ENCODE measurements at regions not wholly inside any gene's neighbourhood (a gene's known extent, or its start where the extent isn't known, plus 50 kb on each side); places are given as distances from the start of the nearest gene placed in this dataset.

DNA sequence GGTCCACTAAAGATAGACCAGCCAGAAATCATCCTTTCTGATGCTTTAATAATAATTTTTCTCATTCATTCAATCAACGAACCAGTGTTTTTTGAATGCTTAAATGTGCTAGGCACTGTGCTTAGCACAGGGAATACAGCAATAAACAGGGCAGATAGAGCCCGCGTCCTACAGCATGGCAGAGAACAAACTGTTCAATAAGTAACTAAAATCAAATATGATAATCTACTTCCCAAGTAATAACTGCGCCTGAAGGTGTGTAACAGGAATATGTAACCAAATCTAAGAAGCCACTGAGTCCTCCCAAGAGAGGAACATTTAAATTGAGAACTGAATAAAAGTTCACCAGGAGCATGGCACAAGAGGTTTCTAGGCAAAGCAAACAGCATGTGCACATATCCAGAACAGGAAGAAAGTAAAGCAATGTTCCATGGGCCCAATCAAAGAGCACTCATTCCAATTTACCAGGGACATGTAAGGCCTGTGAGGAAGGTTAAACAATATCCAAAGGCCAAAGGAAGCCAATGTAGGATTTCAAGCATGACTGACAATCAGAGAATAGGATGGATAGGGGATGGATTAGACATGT, 311.0 kb upstream of the RARB start:
- no peak for DNase-seq

DNA sequence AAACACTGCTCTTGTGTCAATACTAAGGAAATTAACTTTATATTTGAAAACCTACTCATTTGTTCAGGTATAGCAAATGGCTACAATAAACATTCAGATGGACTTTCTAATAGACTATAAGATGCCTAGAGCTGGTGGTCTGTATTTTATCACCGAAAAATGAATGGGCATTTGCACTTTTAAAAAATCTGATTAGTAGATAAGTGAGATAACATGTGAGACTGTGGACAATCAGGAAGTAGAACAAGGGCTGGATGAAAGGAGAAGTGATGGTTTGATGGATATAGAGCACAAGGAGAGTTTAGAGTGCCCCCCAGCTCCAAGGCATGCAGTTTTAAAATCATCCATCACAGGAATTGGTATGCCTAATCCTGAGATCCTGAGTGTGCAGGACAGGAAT, 308.4 kb upstream of the RARB start:
- DNase-seq, result no peak

DNA sequence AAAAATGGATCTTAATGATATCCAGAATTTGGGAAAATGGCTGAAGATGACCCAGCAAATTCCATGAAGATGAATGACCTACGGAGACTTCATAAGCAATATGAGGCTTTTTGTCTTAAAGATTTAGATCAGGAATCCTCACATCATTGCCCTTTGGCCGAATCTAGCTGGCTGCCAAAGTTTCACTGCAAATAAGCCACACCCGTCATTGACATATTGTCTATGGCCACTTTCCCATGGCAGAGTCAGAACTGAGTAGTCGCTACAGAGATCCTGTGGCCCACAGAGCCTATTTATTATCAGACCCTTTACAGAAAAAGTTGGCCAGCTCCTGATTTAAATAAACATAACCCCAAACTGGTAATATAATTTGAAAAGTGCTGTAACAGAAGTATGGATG, 307.4 kb upstream of the RARB start:
- DNase-seq, result no peak

DNA sequence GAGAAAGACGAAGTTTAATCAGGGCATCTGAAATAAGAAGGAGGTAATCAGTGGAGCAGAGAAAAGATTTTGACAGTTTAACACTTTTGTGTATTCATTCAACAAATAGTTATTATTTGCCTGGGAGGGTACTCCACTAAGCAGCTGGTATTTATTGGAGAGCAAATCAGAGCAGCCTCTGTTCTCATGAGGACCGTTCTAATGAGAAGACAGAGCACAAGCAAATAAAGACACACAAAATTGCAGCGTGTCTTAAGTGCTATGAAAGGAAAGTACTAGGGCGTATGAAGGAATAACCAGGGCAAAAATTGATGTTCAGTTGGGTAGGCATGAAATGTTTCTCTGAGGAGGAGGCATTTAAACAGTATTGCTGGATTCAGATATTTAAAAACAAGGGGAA, 302.9 kb upstream of the RARB start:
- DNase-seq, result no peak

DNA sequence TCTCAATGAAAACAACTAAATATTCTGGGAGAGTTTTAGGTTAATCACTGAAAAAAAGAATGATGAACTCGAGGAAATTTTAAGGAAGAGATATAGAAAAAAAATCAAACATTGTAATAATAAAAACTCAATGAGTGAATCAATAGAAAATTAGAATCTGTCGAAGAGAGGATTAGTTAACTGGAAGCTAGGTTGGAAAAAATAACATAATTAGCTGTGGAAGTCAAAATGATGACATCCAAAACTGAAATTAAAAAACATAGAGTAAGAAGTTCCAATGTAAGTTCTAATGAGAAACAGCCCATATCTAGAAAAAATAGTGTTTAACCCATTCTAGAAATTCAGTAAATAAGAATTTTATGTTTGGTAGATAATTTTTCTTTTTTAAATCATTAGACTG, 299.3 kb upstream of the RARB start:
- DNase-seq, result no peak

DNA sequence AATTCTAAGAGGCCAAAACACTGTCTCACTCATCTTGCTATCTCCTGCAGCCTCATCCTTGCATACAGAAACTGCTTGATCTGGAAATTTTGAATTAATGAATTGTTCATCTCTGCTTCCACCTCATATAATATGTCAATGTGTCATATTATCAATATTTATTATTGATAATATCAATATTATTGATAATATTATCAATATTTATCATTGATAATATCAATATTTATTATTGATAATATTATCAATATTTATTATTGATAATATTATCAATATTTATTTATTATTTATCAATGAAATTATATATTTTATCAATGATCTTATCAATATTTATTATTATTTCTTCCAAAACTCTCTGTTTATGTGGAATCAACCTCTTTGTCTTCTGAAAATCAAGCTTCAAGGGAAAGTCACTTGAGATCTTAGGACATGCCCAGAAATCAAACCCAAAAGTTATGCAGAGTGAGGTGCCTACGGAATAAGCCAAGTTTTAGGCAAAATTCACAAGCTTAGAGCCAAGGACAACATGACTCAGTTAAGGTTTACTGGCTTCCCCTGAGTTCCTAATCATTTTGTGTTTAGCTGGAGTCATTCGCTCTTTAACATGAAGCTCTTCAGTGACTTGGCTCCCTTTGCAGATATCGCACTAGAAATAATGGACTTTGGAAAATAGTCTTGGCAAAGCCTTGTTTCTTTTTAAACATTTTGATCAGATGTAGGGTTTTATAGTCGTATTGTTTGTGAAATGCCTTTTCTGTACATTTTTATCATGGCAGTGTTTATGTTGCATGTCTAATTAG, 297.1 kb upstream of the RARB start:
- DNase-seq, result no peak

DNA sequence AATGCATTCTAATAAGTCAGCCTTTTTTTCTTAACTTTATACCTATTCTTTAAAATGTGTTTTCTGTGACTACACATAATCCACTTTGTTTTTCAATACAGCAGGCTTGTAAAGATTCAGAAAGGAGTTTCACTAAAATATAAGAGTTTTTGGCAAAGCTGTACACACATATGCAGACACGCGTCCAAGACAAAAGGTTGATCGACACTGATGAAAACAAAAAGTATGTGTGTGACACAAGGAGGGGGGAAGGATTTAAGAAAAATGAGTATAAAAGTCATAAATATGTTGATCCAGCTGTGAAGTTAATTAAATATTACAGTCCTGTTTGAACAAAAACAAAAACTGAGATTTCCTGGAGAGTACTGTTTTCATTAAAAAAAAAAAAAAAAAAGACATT, 294.5 kb upstream of the RARB start:
- DNase-seq, result no peak

DNA sequence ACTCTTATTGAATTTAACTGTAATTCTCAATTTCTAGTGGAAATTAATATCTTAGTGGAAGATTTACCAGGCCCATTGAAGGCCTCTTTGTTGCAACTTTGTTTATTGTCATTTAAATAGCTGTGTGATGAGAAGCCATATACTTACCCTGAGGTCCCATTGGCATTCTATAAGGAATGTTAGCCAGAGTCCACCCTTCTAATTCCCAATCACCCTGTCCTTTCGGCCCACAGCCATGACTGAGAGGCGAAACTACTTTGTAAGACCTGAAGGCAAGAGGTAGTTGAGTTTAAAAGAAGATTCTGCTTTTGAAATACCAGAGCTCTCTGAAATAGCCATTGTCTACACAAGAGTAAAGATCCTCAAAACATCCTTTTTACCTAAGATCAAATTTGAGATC, 290.5 kb upstream of the RARB start:
- no peak for DNase-seq

DNA sequence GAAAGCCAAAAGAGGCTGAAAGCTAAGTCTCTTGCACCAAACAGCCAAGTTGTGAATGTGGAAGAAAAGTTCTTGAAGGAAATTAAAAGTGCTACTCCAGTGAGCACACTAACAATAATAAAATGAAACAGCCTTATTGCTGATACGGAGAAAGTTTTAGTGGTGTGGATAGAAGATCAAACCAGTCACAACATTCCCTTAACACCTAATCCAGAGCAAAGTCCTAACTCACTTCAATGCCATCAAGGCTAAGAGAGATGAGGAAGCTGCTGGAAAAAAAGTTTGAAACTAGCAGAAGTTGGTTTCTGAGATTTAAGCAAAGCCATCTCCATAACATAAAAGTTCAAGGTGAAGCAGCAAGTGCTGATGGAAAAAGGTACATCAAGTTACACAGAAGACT, 288.8 kb upstream of the RARB start:
- DNase-seq, result no peak

DNA sequence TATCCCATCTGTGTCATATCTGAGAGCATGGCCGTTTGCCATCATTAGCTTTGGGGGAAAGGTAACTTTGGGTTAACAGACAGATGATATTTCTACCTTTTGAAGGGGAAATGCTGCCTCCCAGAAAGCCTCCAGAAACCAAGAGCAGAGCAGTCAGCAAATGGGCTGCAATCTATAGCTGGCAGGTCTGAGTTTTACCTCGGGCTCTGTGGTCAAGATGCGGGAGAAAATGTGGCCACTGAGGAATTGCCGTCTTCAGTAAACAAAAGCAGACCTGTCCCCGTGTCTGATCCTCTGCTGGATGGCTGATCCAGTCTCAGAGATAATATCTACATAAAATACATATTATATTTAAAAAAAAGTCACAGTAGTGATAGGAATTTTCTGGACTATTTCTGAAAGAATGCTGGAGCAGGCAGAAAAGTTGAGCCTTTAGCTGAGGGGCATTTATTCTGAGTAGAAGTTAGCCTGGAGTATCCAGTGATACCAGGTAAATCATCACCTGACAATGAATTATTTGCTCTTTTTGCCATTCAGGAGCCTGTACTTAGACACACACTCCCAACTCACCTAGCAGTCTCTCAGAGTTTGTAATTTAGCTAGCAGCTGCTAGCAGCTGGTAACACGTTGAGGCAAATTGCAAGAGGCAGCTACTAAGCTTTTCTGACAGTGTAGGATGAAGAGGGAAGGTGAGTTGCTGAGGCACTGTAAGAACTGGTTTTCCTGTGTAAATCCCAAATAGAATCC, 285.3 kb upstream of the RARB start:
- DNase-seq, result no peak

DNA sequence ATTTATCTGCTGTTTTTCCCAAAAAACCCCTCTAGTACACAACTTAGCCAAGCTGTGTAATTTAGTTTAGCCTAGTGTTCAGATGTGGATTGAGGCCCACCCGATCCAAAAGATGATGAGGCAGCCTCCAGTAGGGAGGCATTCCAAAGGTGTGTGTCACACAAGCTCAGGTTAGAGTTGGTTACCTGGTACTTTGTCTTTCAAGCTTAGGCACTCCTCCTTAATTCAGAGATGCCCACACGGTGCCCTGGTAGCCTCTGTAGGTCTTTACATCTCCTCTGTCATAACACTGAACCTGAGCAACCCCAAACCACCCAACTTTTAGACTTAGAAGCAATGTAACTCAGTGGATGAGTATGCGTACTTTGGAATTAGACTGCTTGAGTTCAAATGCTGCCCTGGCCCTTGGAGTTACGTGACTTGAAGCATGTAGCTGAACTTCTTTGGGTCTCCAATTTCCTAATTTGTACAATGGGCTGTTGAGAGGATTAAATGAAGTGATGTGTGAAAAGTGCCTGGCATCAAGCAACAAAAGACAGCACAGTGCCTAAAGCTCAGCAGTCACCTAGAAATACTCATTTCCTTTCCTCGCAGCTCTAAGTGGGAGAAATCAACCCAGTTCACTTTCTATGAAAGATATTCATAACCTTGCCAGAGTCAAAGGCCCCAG, 284.6 kb upstream of the RARB start:
- DNase-seq, result no peak

DNA sequence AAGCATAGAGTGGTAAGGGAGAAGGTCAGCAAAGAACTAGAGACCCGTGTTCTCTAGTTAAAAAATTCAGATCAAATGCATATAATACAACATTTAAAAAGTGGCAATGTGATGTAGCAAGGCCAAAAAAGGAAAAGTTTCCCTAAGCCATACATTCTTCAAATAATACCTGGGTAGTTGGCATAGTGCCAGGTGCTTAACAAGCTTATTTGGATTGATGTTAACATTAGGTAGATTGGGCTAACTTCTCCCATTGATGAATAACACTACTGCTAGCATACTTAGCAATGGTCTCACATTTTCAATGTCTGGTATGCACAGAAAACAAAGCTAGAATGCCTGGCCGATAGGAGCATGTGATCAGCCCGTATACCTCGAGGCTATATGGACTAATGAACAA, 283.6 kb upstream of the RARB start:
- DNase-seq, result no peak

DNA sequence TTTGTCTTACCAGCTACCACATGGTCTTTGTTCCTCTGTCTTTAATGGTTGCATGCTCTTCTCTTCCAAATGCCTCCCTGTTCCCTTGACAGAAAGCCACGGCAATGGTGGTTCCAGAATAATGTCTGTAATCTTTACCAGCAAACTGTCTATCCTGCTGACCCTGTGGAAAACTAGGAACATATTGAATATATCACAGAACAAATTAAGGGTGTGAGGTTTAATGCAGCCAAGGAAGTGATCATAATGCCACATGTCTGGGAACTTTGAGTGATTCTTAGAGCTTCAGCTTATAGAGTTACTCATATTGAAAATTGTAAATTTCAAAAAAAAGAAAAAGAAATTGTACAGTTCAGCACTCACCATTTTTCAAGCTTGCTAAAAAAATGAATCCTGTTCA, 282.9 kb upstream of the RARB start:
- DNase-seq, result no peak

DNA sequence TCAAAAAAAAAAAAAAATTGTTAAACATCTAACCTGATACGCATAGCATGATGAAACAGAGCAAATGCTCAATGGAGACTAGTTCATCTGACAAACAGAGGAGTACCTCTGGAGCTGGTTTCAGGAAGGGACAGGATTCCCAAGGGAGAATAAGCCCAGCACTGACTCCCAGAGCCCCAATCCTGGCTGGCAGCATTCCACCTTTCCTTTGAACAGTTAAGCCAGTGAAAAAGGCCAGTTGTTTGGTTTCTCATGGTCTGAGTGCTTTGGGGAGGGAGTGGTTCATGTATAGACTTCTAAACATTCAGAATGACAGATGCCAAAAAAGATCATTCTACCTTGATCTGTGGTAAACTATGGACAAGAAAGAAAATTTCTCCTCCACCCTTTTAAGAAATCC, 277.9 kb upstream of the RARB start:
- no peak for DNase-seq

DNA sequence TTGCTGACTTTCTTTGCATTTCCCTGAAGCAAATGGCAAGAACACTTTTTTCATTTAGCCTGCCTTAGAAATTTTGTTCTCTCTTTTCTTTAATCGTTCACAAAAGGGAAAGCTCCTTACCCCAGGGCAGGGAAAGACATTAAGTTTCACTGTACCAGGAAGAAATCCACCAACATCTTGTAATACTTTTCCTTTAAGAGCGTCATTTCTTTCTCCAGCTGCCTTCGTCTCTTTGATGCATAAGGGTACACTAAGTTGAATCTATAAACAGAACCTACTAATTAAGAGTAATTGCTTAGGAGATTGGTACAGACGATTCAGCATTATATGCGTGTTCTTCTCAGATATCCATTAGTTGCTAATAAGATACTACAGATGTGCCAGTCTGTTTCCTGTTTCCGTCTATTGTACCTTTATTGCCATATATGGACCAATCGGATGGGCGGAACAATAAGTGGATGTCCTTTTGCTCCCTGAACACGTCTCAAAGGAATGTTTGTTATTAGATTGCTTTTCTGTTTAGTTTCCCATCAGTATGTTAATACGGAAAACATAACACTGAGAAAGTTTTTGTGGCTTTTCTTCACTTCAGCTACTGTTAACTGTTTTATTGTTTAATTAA, 276.7 kb upstream of the RARB start:
- DNase-seq, result no peak

DNA sequence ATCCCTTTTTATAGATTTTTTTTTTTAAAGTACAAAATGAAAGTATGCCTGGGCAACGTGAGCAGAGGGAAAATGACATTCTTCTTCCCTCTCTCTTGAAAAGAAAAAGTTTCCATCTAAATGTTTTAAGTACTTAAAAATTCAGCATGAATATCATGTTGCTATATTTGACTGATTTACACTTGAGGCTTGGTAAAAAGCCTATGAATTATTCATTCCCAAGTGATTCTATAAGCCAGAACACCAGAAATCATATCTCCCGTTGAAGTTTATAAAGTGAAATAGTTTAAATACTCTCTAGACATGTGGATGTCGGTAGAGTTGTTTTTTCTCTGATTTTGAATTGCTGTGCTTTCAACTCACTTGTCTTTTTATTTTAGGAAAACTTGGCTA, 276.2 kb upstream of the RARB start:
- no peak for DNase-seq

DNA sequence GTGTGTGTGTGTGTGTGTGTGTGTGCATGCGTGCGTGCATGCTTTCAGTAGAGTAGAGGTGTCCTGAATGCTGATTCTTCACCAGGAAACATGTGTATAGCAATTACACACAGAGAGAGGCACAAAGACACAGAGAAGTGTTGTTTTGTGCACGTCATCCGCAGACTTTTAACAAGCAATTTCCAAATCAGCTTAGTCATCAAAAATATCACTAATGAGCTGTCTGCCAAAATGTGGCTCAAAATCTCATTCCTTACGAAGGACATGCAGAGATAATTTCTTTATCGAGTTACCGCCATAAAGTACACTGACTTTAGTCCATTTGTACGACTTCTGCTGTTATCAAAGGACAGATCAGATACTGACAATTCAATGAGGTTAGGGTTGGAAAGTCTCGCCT, 274.9 kb upstream of the RARB start:
- DNase-seq, result no peak

DNA sequence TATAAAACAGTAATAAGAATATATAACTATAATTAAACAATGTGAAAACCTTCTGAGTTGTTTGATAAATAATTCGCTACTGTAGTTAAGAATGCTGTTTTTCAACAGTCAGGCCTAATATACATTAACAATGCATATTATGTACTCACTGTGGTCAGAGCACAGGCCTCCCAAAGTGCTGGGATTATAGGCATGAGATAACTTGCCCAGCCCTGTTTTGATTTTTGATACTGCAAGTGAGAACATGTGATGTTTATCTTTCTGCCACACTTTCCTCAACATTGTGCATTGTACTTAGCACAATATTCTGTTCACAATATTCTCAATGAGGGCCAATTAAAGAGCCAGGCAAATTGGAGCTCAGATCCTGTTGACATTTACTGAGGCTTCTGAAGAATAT, 274.5 kb upstream of the RARB start:
- DNase-seq, result no peak

DNA sequence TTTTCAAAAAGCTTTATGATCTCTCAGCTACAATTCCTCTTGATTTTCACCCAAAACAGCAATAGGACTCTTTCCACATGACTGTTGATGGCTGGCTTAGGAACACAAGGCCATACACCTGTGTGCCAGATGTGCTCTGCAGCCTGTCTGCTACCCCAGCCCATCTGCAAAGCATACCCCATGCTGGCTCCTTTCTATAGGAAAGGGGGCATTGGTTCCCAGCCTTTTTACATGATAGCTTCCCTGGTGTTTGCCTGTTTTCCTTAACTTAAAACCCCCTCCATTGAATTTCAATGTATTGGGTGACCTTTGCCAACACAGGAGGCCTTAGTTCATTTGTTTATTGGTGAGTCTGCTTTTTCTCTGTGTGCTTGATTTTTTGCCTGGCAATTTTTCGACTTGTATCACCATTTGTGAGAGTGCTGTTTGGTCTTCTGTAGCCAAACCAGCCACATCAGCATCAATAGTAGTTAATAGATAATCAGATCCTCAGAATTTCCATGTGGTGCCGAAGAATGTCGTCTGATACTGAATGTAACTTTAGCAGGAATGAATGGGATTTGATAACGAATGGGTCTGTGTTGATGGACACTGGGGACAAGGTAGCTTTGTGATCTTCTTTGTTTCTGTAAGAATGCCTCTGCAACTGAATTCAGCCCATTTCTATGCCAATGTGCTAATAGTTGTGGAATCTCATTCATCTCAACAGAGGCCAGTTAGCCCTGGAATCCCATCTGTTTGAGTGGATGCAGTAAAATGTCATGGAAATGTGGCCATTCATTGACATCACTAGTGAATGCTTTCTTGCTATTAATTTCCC, 272.2 kb upstream of the RARB start:
- DNase-seq, result no peak

DNA sequence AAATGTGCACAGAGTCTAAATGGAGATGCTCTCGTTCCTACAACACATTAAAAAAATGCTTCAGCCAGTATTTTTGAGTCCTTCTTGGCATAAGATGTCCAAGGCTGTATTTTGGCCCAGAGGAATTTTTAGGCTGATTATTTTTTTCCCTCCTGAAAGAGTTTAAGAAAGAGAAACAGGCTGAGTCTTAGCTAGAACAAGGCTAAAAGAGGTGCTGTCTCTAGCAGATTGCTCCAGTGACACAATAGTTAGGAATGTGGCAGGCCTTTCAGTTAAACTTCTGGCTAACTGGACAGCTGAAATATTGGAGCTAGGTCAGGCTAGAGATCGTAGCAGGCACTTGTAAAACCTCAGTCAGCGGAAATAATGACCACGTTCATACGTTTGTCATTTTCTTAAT, 271.4 kb upstream of the RARB start:
- DNase-seq, result no peak

DNA sequence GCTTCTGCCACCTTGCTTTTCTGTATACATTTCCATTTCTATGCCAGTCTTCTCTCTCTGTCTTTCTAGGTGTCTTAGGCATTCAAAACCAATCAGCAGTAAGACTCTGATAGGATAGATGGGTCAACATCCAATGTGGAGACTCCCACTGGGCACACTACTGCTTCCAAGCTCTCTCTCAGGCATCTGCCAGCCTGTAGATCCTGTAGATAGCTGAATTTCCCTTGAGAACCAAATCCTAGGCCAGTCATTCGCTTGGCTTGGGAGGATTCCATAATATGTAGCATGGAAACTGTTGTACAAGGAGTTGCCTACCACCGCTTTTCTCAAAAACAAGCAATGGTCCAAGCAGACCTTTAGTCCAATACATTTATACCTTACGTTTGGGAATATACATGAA, 262.8 kb upstream of the RARB start:
- no peak for DNase-seq

DNA sequence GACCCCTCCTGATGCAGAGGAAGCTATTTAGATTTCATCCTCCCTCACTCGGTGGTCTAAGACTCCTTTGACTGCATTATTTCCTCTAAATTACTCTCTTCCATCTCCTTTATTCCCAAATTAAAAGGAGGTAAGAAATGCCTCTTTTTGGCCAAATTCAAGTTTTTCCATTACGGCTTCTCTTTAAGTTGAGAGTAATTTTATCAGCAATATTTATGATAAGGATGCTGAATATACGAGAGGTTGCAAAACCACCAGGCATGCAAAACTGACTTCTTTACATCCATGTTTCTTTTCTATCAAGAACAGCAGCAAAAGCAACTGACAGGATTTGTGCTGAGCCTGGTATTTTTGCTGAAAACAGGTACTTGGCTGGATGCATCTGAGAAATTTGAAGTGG, 262.0 kb upstream of the RARB start:
- no peak for DNase-seq

Measured in activated CD4-positive, alpha-beta T cell treated with anti-CD3 and anti-CD28 coated beads for 4 hours (primary cell).